ENCODE measurements at regions not wholly inside any gene's neighbourhood (a gene's known extent, or its start where the extent isn't known, plus 50 kb on each side); places are given as distances from the start of the nearest gene placed in this dataset.

GRCh38 chr5:10090074-10090473 is 159.6 kb downstream of the ATPSCKMT start:
- WGBS (ENCODE audit: insufficient coverage), result 67% methylated on average over 1 of the region's 2 CpGs
- Histone ChIP-seq H3K4me1 (ENCODE audit: control insufficient read depth in 2 of 2, insufficient read depth in 2 of 2, low read length in 2 of 2) (no peaks in the 10 kb centered on the region), H3K36me3 (replicated peaks in 1 of 2; ENCODE audit: control extremely low read depth in 1 of 2, control insufficient read depth in 1 of 2, extremely low read depth in 1 of 2, insufficient read depth in 2 of 2, low read length in 1 of 2) (no peaks in the 10 kb centered on the region), H3K4me3 (ENCODE audit: control extremely low read depth in 1 of 5, extremely low read depth in 1 of 5, insufficient read depth in 1 of 5, low read depth in 2 of 5, low read length in 4 of 5) (no peak overlapping the region), H3K9me3 (ENCODE audit: control extremely low read depth in 1 of 3, control insufficient read depth in 2 of 3, insufficient read depth in 1 of 3, low read length in 2 of 3) (peaks cover 0 to 14% (median 0%) of the 10 kb centered on the region in 3 donors), H3K79me2 (ENCODE audit: control insufficient read depth, insufficient read depth, low read length) (no peaks in the 10 kb centered on the region), H3K4me2 (replicated peaks; ENCODE audit: low read depth, low read length, poor library complexity, severe bottlenecking) (no peak overlapping the region), H2AFZ (ENCODE audit: insufficient read depth, low read depth, low read length, poor library complexity, severe bottlenecking) (no peak overlapping the region), H3K27me3 (replicated peaks in 1 of 4; ENCODE audit: control extremely low read depth in 1 of 4, control insufficient read depth in 3 of 4, insufficient read depth in 4 of 4, low read length in 3 of 4) (no peaks in the 10 kb centered on the region), H4K20me1 (ENCODE audit: control insufficient read depth, insufficient read depth, low read length, poor library complexity, severe bottlenecking) (no peaks in the 10 kb centered on the region), H3K27ac (ENCODE audit: low read length in 2 of 2) (no peak overlapping the region), H3K9ac (ENCODE audit: low read length) (no peak overlapping the region)
- Mint-ChIP-seq H3K9me3 (ENCODE audit: insufficient read depth) (no peaks in the 10 kb centered on the region), H3K4me3 (no peak overlapping the region), H3K4me1 (no peaks in the 10 kb centered on the region), H3K27me3 (no peaks in the 10 kb centered on the region), H3K27ac (no peak overlapping the region)
- intact Hi-C loops (cut with micrococcal nuclease), result no loop called here
- ATAC-seq (ENCODE audit: low read depth) (no peak), DNase-seq (no peak)
- TF ChIP-seq CTCF (IDR thresholded peaks at IDR 0.05) (no peak), EZH2 (IDR thresholded peaks at IDR 0.05; ENCODE audit: borderline replicate concordance, insufficient read depth, low read depth, low read length, poor library complexity, severe bottlenecking) (no peak)
- ChIA-PET CTCF (no interaction called here), POLR2A (no interaction called here)

- Histone ChIP-seq H3K4me1 (ENCODE audit: control insufficient read depth in 2 of 2, insufficient read depth in 2 of 2, low read length in 2 of 2) (no peaks in the 10 kb centered on the region), H3K9ac (ENCODE audit: low read length) (no peak overlapping the region), H3K79me2 (ENCODE audit: control insufficient read depth, insufficient read depth, low read length) (no peaks in the 10 kb centered on the region), H3K36me3 (replicated peaks in 1 of 2; ENCODE audit: control extremely low read depth in 1 of 2, control insufficient read depth in 1 of 2, extremely low read depth in 1 of 2, insufficient read depth in 2 of 2, low read length in 1 of 2) (no peaks in the 10 kb centered on the region), H3K4me3 (ENCODE audit: control extremely low read depth in 1 of 5, extremely low read depth in 1 of 5, insufficient read depth in 1 of 5, low read depth in 2 of 5, low read length in 4 of 5) (no peak overlapping the region), H3K4me2 (replicated peaks; ENCODE audit: low read depth, low read length, poor library complexity, severe bottlenecking) (no peak overlapping the region), H4K20me1 (ENCODE audit: control insufficient read depth, insufficient read depth, low read length, poor library complexity, severe bottlenecking) (no peaks in the 10 kb centered on the region), H3K9me3 (ENCODE audit: control extremely low read depth in 1 of 3, control insufficient read depth in 2 of 3, insufficient read depth in 1 of 3, low read length in 2 of 3) (peaks cover 0 to 8% (median 0%) of the 10 kb centered on the region in 3 donors), H3K27me3 (replicated peaks in 1 of 4; ENCODE audit: control extremely low read depth in 1 of 4, control insufficient read depth in 3 of 4, insufficient read depth in 4 of 4, low read length in 3 of 4) (no peaks in the 10 kb centered on the region), H2AFZ (ENCODE audit: insufficient read depth, low read depth, low read length, poor library complexity, severe bottlenecking) (no peak overlapping the region), H3K27ac (ENCODE audit: low read length in 2 of 2) (no peak overlapping the region)
- Mint-ChIP-seq H3K27ac (no peak overlapping the region), H3K9me3 (ENCODE audit: insufficient read depth) (no peaks in the 10 kb centered on the region), H3K4me3 (no peak overlapping the region), H3K27me3 (no peaks in the 10 kb centered on the region), H3K4me1 (no peaks in the 10 kb centered on the region)
- DNase-seq (no peak), ATAC-seq (ENCODE audit: low read depth) (no peak)
- intact Hi-C loops (cut with micrococcal nuclease), result no loop called here
- no peak for TF ChIP-seq CTCF (IDR thresholded peaks at IDR 0.05)
- ChIA-PET POLR2A (no interaction called here), CTCF (no interaction called here)
- no CpG with 5 or more reads among the region's 5 CpGs for WGBS (ENCODE audit: insufficient coverage)
Observed at GRCh38 chr5:10085185-10085584, 164.5 kb downstream of the ATPSCKMT start.

Data from B cell (primary cell).